HG03342 (cell line): ENCODE measurements at regions not wholly inside any gene's neighbourhood (a gene's known extent, or its start where the extent isn't known, plus 50 kb on each side); places are given as distances from the start of the nearest gene placed in this dataset.
"Not testable (repeated sequence)": the region's sequence is repeated elsewhere in the genome, so short reads cannot be mapped to it uniquely, and the experiment has no call there.

Experiments
- ATAC-seq: cut with Tn5 transposase; IDR thresholded peaks from one replicate; pipeline ENCODE4 v1.9.1; 2021; ENCODE audit warnings: mild to moderate bottlenecking, moderate library complexity; ENCODE audit not compliant: unreplicated experiment

DNA sequence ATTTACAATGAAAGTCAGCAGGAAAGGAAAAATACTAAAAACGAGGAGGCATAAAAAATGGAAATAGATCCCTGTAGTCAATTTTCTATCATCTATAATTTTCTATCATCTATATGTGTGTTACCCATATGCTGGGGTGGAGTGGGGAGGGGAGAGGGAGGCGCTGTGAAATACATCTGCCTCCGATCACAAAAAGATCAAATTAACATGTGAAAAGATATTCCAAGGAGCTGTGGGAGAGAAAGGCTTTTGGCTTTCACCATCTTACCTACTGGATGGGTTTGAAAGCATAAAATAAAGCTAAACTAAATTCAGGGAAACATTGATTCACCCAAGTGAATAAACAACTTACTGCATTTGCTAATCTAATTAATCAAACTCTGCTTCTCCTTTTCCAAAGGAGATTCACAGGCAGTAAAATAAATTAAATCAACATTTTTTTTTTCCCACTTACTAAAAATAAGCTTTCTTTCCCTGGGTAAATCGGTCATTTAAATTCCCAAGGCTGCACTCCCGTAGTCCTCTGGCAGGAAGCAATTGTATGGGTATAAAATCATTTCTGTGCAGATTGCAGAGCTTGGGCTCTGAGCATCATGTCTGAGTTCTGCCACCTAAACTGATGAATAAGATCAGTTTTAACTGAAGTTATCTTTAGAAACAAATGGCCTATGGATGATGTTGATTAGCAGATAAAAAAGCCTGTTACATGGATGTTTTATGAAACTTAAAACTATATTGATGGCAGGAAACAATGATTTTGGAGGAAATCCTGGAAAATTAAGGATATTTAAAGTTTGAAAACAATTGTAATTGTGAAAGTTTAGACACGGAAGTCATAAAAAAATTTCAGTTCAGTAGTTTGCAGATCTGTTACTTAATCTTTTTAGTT, 147.9 kb downstream of the SOX4 start:
- no peak for ATAC-seq

DNA sequence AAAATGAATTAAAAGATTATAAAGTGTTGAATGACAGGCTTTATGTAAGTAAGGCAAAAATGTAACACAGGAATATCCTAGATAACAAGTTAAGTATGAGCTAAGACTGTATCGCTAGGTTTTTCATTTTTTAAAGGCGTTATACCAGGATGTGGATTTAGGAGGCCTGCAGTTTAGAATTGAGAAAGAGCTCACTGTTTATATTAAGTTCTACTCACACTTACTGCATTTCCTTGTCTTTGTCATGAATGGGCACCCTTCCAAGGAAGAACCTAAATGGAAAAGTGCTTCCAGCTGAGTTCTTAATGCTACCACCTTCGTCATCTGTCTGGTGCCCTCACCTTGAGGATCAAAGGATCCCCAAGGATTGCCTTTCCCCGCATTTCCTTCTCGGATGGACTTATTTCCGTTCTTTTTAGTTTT, 148.7 kb downstream of the SOX4 start:
- ATAC-seq, result no peak

GRCh38 chr6:21744331-21744730, 150.8 kb downstream of the SOX4 start:
- no peak for ATAC-seq

DNA sequence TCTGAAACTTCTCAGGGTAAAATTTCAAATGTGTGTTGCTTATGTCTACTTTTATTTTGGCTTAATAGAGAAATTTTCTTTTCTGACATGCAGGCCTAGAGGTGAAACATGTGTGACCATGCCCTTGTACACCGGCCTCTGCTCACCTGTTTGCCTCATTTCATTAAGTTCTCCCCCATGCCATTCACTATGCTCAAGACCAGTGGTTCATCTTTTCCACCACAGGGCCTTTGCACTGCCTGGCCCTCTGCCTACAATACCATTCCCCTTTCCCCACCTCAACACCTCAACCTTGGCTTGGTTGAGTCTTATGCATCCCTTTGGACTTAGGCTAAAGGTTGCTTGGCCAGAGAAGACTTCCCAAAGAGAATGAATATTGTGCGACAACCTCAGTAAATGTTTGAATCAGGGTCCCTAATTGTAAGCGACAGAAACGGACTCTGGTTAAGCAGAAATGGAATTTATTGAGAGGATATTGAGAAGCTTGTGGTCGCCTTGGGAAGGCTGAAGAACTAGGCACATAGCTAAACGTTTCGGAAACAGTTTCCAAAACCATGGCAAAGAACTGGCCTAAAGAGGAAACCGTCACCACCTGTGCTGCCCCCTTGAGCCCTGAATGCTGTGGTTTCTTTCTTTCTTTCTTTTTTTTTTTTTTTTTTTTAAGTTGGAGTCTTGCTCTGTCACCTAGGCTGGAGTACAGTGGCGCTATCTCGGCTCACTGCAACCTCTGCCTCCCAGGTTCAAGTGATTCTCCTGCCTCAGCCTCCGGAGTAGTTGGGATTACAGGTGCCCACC, 152.2 kb downstream of the SOX4 start:
- ATAC-seq, result no peak

- no peak for ATAC-seq
These were observed 153.9 kb downstream of the SOX4 start for GRCh38 chr6:21747441-21747840.

GRCh38 chr6:21748343-21749056, 154.9 kb downstream of the SOX4 start:
- ATAC-seq, result no peak

DNA sequence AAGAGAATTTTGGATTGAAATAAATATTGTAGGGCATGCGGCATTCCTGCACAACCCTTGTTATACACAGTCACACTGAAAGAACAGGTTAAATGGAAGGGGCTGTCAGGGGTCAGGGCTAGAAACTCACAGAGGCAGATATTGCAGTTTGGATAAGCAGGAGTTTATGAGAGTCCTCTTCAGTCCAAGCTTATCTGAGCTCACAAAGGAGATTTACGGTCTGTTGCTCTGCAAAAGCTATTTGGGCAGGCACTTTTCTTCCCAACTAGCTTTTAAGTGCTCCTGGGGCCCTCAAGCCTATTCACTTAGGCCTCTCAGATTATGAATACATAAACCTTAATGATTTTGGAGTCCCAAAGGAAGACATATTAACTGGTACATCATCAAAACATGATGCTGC, 156.2 kb downstream of the SOX4 start:
- no peak for ATAC-seq

GRCh38 chr6:21750575-21750974, 157.0 kb downstream of the SOX4 start:
- no peak for ATAC-seq

- no peak for ATAC-seq
These were observed 158.1 kb downstream of the SOX4 start for GRCh38 chr6:21751608-21752007.

DNA sequence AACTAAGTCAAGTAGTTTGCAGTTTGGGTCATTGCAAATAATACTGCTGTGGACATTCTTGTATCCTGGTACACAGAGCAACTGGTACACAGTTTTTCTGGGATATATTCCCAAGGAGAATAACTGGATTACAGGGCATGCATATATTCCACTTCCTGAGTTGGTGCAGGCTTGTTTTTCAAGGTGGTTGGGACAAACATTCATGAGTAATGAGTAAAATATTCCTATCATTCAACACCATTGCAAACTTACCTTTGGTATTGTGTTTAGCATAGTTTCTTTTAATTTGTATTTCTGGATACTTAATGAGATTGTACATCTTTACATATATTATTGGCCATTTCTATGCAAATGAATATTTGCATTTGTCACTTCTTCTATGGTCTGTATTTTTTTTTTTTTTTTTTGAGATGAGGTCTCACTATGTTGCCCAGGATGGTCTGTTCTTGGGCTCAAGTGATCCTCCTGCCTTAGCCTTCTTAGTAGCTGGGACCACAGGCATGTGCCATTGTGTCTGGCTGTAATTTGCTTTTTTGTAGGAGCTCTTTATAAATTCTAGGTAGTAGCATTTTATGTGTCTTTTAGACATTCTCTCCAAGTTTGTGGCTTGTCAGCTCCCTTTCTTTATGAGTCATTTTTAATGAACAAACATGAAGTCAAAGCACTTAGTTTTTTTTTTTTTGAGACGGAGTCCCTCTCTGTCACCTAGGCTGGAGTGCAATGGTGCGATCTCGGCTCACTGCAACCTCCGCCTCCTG, 158.7 kb downstream of the SOX4 start:
- ATAC-seq, result no peak

DNA sequence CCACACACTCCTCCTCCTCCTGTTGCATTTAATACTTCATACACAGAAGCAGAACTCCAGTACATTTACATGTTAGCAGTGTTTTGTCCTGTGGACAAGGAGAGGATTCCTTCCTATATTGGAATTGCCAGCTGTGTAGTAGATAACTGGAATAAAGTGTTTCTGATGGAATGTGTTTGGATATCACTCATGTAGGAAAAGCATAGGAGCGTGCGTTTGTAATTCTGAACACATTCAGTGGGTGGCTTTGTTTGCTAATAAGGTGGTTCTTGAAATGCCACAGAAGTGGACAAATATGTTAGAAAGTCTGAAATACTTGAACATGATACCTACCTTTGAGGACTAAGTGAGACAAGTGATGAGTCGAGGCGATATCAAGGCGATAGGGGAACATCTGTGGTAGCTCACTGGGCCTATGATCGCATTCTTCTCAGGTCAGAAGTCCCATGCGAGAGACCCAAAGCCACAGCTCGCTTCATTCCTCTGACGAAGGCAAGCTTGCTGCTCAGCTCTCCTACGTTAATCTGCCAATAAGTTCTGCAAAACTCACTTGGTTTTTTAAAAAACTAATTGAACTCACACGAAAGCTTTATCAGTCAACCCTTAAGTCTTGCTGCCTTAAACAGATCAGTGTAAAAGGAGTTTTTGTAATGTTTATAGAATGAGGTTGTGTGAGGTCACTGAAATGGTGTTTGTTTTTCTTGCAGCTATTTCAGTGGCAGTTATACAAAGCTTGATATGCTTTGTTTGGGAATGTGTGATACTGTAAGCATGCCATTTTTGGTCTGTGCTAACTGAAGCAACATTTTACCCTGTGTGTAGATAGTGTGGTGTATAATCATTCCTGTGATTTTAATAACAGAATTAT, 159.9 kb downstream of the SOX4 start:
- ATAC-seq, result no peak

- ATAC-seq, result no peak
These were observed 161.3 kb downstream of the SOX4 start for GRCh38 chr6:21754891-21755290.

DNA sequence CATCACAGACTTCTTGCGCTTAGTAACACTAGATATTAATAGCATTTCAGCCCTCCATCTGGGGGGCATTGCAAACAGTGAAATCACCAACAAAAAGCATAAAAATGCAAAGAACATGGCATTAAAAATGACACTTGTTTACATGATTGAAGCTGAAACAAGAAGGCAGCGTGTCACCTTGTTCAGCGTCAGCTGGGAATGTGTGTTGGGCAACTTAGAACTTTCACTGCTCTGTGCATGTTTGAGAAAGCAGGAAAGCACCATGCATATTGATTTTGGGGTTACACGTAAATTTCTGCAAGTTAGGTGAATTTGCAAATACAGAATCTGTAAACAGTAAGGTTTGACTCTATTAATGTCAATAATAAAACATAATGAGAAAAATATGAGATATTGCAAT, 162.9 kb downstream of the SOX4 start:
- ATAC-seq, result no peak

DNA sequence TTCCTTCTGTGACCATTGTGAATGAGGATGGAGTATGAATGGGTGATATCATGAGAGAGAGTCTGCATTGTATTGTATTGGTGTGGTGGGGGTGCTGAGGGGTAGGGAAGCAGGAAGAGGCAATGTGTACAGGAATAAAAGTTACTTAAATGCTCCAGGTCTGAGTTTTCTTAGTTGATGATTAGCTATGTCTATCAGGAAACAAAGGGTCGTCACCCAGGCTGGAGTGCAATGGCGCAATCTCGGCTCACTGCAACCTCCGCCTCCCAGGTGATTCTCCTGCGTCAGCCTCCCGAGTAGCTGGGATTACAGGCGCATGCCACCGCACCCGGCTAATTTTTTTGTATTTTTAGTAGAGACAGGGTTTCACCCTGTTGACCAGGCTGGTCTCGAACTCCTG, 163.8 kb downstream of the SOX4 start:
- ATAC-seq, result not testable (repeated sequence)

- no peak for ATAC-seq
These were observed 166.2 kb downstream of the SOX4 start for GRCh38 chr6:21759721-21760120.

- ATAC-seq, result not testable (repeated sequence)
These were observed 167.6 kb downstream of the SOX4 start for GRCh38 chr6:21761053-21761730.

DNA sequence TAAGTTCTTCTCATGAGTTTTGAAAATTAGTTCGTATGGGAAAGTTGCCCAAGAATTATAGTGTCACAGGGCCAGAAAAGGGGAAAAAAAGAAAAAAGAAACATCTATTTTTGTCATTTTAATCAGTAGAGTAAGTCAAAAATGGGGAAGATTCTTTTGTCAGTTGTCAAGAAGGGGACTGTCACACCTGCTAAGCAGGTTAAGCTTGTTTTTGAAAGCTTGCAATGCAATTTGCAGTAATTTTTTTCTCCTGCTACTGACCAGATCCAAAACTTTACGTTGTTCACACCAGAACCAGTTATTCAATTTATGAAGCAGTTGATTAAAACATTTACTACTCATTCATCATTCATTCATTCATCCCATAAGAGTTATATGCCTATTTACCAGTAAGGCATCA, 171.4 kb downstream of the SOX4 start:
- no peak for ATAC-seq

- ATAC-seq, result no peak
These were observed 174.5 kb downstream of the SOX4 start for GRCh38 chr6:21767891-21768648.
